ENCODE measurements at regions not wholly inside any gene's neighbourhood (a gene's known extent, or its start where the extent isn't known, plus 50 kb on each side); places are given as distances from the start of the nearest gene placed in this dataset.

DNA sequence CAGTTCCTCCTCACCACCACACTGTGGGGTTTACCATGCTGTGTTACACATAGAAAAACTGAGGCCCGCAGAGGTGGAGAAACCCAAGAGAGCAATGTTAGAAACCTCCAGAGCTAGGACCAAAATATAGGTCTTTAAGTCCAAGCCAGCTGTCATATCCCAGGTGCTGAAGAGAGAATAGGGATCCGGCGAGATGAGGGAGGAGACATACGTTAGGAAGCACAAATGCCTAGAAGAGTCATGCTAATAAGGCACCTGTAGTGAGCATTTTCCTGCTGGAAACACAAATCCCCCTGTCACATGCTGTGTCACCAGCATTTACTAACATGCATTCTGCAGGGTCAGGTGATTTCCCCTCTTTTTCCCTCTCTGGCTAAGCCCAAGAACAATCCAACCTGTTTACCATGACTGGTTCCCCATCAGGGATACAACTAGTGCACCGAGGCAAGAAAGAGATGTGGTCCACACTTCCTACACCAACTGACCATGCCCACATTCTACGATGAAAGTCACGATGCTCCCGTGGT, 168.6 kb upstream of the CAMK1G start:
- no peak for DNase-seq (ENCODE audit: low spot score in 2 of 2)
- no peak overlapping the region for H3K4me3 ChIP-seq
- TF ChIP-seq EP300 (IDR thresholded peaks at IDR 0.05) = no peak
- no peak for TF ChIP-seq POLR2AphosphoS5 (IDR thresholded peaks at IDR 0.05)
- no peak for TF ChIP-seq POLR2A (IDR thresholded peaks at IDR 0.05)
- TF ChIP-seq, protein P1, sequence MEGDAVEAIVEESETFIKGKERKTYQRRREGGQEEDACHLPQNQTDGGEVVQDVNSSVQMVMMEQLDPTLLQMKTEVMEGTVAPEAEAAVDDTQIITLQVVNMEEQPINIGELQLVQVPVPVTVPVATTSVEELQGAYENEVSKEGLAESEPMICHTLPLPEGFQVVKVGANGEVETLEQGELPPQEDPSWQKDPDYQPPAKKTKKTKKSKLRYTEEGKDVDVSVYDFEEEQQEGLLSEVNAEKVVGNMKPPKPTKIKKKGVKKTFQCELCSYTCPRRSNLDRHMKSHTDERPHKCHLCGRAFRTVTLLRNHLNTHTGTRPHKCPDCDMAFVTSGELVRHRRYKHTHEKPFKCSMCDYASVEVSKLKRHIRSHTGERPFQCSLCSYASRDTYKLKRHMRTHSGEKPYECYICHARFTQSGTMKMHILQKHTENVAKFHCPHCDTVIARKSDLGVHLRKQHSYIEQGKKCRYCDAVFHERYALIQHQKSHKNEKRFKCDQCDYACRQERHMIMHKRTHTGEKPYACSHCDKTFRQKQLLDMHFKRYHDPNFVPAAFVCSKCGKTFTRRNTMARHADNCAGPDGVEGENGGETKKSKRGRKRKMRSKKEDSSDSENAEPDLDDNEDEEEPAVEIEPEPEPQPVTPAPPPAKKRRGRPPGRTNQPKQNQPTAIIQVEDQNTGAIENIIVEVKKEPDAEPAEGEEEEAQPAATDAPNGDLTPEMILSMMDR (IDR thresholded peaks at IDR 0.05) = no peak
- no peaks in the 10 kb centered on the region for H3K9me3 ChIP-seq
- H3K27me3 ChIP-seq = no peaks in the 10 kb centered on the region
- H3K36me3 ChIP-seq = no peaks in the 10 kb centered on the region
- H3K4me1 ChIP-seq = peaks cover 90% of the 10 kb centered on the region
- H3K27ac ChIP-seq = peak overlapping the region; percentile 31
- 76% methylated on average over 8 of the region's 8 CpGs for WGBS

DNA sequence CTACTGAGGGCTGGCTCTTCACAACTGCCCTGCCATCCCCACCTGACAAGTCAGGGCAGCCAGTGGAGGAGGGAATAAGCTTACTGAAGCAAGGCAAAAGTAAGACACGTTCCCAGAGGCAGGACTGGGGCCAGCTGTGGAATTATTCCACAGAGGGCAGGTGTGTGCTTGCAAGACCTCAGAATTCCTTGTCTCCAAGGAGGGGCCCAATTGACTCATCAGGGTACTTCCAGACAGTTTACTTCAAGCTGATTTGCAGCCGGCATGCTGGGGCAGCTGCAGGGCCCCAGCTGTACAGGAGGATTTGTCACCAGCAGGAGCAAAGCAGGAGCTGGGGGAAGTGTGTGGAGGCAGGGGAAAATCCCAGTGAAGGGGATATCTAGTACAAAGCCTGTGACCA, 167.5 kb upstream of the CAMK1G start:
- TF ChIP-seq POLR2A (IDR thresholded peaks at IDR 0.05) = no peak
- no peak for TF ChIP-seq EP300 (IDR thresholded peaks at IDR 0.05)
- TF ChIP-seq, protein P1 (IDR thresholded peaks at IDR 0.05) = no peak
- peak in 2 of 3 donors; percentile 26 to 65 for TF ChIP-seq POLR2AphosphoS5 (IDR thresholded peaks at IDR 0.05)
- H3K9me3 ChIP-seq = no peaks in the 10 kb centered on the region
- 41% methylated on average over 2 of the region's 2 CpGs for WGBS
- H3K27me3 ChIP-seq = no peaks in the 10 kb centered on the region
- peak overlapping the region; percentile 87 for H3K27ac ChIP-seq
- H3K36me3 ChIP-seq = no peaks in the 10 kb centered on the region
- no peak overlapping the region for H3K4me3 ChIP-seq
- peaks cover 90% of the 10 kb centered on the region for H3K4me1 ChIP-seq
- no peak for DNase-seq (ENCODE audit: low spot score in 2 of 2)

DNA sequence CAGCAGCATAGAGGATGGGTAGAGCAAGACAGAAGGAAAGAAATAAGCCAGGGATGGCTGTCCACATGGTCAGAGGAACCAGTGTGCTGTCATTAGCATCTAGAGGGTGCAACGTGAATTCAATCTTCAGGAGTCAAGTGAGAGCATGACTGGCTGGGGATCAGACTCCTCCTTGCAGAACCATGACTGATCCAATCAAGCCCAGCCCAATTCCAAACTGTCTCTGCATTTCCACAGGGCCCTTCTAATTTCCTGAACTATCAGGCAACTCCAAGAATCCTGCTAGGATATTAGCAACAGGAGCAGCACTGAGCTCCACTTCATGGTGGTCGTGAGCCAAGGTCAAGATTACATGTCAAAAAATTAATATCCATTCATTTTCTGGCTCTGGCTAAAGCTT, 166.8 kb upstream of the CAMK1G start:
- Histone ChIP-seq H3K27me3 (no peaks in the 10 kb centered on the region), H3K4me1 (peaks cover 91% of the 10 kb centered on the region), H3K4me3 (no peak overlapping the region), H3K9me3 (no peaks in the 10 kb centered on the region), H3K36me3 (no peaks in the 10 kb centered on the region), H3K27ac (peak overlapping the region; percentile 87)
- no peak for DNase-seq (ENCODE audit: low spot score in 2 of 2)
- 58% methylated on average over 2 of the region's 2 CpGs for WGBS
- TF ChIP-seq POLR2A (IDR thresholded peaks at IDR 0.05) = no peak
- TF ChIP-seq EP300 (IDR thresholded peaks at IDR 0.05) = no peak
- TF ChIP-seq, protein P1 (IDR thresholded peaks at IDR 0.05) = no peak
- TF ChIP-seq POLR2AphosphoS5 (IDR thresholded peaks at IDR 0.05) = no peak

DNA sequence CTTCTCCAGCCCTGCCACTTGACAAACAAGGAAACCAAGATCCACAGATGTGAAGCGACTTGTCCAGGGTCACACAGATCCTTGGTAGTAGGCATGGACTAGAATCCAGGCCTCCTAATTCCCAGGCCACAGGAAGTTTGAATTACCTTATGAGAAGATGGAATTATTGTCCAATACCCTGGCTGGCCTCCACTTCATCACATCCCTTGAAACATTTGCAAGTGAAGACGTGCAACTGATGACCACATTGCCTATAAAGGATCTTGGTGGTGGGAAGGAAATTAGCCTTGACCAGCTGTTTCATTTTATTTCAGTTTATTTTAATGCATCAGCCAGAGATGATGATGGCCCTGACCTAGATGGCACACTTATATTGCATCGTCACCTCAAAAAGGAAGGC, 165.8 kb upstream of the CAMK1G start:
- no peak for DNase-seq (ENCODE audit: low spot score in 2 of 2)
- Histone ChIP-seq H3K4me3 (no peak overlapping the region), H3K27me3 (no peaks in the 10 kb centered on the region), H3K36me3 (no peaks in the 10 kb centered on the region), H3K27ac (peak overlapping the region; percentile 87), H3K9me3 (no peaks in the 10 kb centered on the region), H3K4me1 (peaks cover 91% of the 10 kb centered on the region)
- TF ChIP-seq, protein P1 (IDR thresholded peaks at IDR 0.05) = no peak
- no peak for TF ChIP-seq POLR2A (IDR thresholded peaks at IDR 0.05)
- TF ChIP-seq POLR2AphosphoS5 (IDR thresholded peaks at IDR 0.05) = no peak
- 75% methylated on average over 3 of the region's 3 CpGs for WGBS

DNA sequence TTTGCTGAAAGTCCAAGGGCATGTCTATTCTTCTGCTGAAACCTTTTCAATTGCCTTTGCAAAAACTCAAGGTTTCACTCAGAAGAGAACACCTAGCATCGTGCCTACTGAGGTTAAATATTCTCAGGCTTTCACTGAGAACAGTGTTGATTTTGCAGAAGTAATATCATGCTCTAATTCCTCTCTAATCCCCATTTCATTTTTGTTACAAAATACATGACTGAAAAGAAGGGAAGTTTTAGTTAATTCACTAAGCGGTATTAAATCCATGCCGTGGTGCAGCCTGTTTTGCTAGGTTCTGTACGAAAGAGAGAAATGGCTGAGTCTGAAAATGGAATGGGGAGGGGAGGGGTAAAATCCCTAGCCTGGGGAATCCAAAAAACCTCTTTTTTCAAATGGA, 163.2 kb upstream of the CAMK1G start:
- H3K4me3 ChIP-seq = no peak overlapping the region
- peaks cover 77% of the 10 kb centered on the region for H3K4me1 ChIP-seq
- H3K9me3 ChIP-seq = no peaks in the 10 kb centered on the region
- DNase-seq (ENCODE audit: low spot score in 2 of 2) = no peak
- TF ChIP-seq POLR2A (IDR thresholded peaks at IDR 0.05) (no peak), POLR2AphosphoS5 (IDR thresholded peaks at IDR 0.05) (no peak), EP300 (IDR thresholded peaks at IDR 0.05) (no peak)
- TF ChIP-seq, protein P1 (IDR thresholded peaks at IDR 0.05) = no peak
- no peaks in the 10 kb centered on the region for H3K27me3 ChIP-seq
- H3K27ac ChIP-seq = peak overlapping the region; percentile 48
- WGBS = 65% methylated on average over 4 of the region's 4 CpGs
- H3K36me3 ChIP-seq = no peaks in the 10 kb centered on the region
